Activated T-helper 1 cell treated with Interleukin-2 at 50 U/mL for 16 hours (primary cell): ENCODE measurements at regions not wholly inside any gene's neighbourhood (a gene's known extent, or its start where the extent isn't known, plus 50 kb on each side); places are given as distances from the start of the nearest gene placed in this dataset.

Experiments used
- DNase-seq: peaks from one replicate; pipeline ENCODE4 v3.0.0-alpha.2; 2020; ENCODE audit warnings: low read depth

- DNase-seq = no peak
Observed at GRCh38 chr4:128386761-128387599, 99.4 kb upstream of the PGRMC2 start.

- DNase-seq = no peak
Observed at GRCh38 chr4:128385683-128386304, 98.2 kb upstream of the PGRMC2 start.

- no peak for DNase-seq
Observed at GRCh38 chr4:128384765-128385598, 97.4 kb upstream of the PGRMC2 start.

GRCh38 chr4:128384091-128384520 lies 96.5 kb upstream of the PGRMC2 start:
- DNase-seq = no peak

- DNase-seq = no peak
Observed at GRCh38 chr4:128381748-128382559, 94.3 kb upstream of the PGRMC2 start.

- no peak for DNase-seq
Observed at GRCh38 chr4:128380306-128380705, 92.7 kb upstream of the PGRMC2 start.

GRCh38 chr4:128379860-128380259 lies 92.2 kb upstream of the PGRMC2 start:
- no peak for DNase-seq

- no peak for DNase-seq
Observed at GRCh38 chr4:128378668-128379067, 91.1 kb upstream of the PGRMC2 start.

- no peak for DNase-seq
Observed at GRCh38 chr4:128376958-128377357, 89.3 kb upstream of the PGRMC2 start.

- DNase-seq = no peak
Observed at GRCh38 chr4:128376303-128376702, 88.7 kb upstream of the PGRMC2 start.

GRCh38 chr4:128373628-128374027 lies 86.0 kb upstream of the PGRMC2 start:
- DNase-seq = no peak

- no peak for DNase-seq
Observed at GRCh38 chr4:128371876-128372275, 84.3 kb upstream of the PGRMC2 start.

- DNase-seq = no peak
Observed at GRCh38 chr4:128371001-128371777, 83.6 kb upstream of the PGRMC2 start.

- no peak for DNase-seq
Observed at GRCh38 chr4:128366212-128366611, 78.6 kb upstream of the PGRMC2 start.

GRCh38 chr4:128364565-128364964 lies 77.0 kb upstream of the PGRMC2 start:
- no peak for DNase-seq

GRCh38 chr4:128363966-128364365 lies 76.4 kb upstream of the PGRMC2 start:
- DNase-seq = no peak

GRCh38 chr4:128362760-128363159 lies 75.1 kb upstream of the PGRMC2 start:
- no peak for DNase-seq

- no peak for DNase-seq
Observed at GRCh38 chr4:128359422-128359821, 71.8 kb upstream of the PGRMC2 start.

- no peak for DNase-seq
Observed at GRCh38 chr4:128358913-128359279, 71.3 kb upstream of the PGRMC2 start.

- no peak for DNase-seq
Observed at GRCh38 chr4:128358231-128358912, 70.8 kb upstream of the PGRMC2 start.

GRCh38 chr4:128357286-128357685 lies 69.7 kb upstream of the PGRMC2 start:
- DNase-seq = no peak
